ENCODE measurements at regions not wholly inside any gene's neighbourhood (a gene's known extent, or its start where the extent isn't known, plus 50 kb on each side); places are given as distances from the start of the nearest gene placed in this dataset.

DNA sequence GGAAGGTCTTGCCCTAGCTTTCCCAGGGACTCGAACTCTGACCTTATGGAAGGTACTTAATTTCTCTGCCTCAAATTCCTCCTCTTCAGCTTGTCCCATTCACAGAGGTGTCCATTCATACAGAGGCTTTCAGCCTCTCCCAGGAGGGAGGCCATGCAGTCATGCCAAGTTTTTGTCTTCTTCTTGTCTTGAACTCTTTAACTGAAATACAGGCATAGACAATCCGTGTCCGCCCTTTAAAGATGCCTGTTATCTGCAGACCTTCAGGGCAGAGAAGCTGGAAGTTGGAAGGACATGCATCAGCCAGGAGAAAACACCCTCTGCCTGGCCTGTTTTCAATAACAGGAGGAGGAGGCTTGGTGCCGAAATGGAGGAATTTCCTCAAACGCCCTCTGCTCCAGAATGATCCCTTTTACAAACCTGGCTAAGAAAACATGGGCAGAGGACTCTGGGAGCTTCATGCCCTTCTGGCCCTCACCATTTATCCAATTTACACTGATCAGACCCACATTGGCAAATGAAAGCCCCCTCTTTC lies 308.3 kb downstream of the MYCN start:
- DNase-seq (ENCODE audit: low read depth) = no peak
- TF ChIP-seq, protein P1, sequence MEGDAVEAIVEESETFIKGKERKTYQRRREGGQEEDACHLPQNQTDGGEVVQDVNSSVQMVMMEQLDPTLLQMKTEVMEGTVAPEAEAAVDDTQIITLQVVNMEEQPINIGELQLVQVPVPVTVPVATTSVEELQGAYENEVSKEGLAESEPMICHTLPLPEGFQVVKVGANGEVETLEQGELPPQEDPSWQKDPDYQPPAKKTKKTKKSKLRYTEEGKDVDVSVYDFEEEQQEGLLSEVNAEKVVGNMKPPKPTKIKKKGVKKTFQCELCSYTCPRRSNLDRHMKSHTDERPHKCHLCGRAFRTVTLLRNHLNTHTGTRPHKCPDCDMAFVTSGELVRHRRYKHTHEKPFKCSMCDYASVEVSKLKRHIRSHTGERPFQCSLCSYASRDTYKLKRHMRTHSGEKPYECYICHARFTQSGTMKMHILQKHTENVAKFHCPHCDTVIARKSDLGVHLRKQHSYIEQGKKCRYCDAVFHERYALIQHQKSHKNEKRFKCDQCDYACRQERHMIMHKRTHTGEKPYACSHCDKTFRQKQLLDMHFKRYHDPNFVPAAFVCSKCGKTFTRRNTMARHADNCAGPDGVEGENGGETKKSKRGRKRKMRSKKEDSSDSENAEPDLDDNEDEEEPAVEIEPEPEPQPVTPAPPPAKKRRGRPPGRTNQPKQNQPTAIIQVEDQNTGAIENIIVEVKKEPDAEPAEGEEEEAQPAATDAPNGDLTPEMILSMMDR (IDR thresholded peaks at IDR 0.05; ENCODE audit: low read depth, low read length) = no peak
- TF ChIP-seq MYC (IDR thresholded peaks at IDR 0.05; ENCODE audit: low read depth, low read length) (no peak), POLR2A (IDR thresholded peaks at IDR 0.05; ENCODE audit: extremely low read depth, insufficient read length) (no peak)
- TF ChIP-seq, protein P2, sequence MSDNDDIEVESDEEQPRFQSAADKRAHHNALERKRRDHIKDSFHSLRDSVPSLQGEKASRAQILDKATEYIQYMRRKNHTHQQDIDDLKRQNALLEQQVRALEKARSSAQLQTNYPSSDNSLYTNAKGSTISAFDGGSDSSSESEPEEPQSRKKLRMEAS (IDR thresholded peaks at IDR 0.05; ENCODE audit: low read depth, low read length) = no peak
- no peak overlapping the region for H3K4me3 ChIP-seq (ENCODE audit: low read depth, low read length)

DNA sequence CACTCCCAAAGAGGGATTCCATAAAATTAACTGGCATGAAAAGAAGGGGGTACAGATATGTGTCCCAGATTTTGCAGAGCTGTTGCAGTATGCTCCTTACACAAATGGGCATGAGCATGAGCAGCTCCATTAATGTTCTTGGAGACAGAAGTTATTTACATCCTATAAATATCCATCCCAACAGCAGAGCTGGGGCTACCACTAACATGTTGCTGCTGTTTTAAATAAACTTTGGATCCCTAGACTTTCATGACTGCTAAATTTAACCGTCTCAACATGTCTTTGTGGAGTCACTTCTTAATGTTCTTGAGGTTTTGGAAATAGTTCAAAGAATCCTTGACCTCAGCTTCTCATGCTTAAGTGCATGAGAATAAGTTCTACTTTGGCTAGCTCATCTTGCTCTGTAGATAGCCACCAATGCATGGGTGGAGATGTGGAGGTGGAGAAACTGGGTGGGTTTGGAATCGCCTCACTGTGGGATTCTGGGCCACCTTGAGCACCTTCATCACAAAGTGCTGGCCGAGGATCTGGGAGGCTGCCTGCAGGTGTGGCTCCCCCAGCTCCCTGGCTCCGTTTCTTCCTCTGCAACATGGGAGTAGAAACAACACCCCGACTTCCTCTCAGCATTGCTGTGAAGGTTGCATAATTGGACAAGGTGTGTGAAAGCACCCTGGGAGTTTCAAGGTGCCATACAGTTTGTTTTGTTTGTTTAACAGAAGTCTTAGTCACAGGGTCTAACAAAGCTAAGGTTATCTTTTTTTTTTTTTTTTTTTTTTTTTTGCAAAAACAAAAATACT lies 307.2 kb downstream of the MYCN start:
- DNase-seq (ENCODE audit: low read depth) = no peak
- no peak overlapping the region for H3K4me3 ChIP-seq (ENCODE audit: low read depth, low read length)
- TF ChIP-seq MYC (IDR thresholded peaks at IDR 0.05; ENCODE audit: low read depth, low read length) (no peak), POLR2A (IDR thresholded peaks at IDR 0.05; ENCODE audit: extremely low read depth, insufficient read length) (no peak)
- TF ChIP-seq, protein P2 (IDR thresholded peaks at IDR 0.05; ENCODE audit: low read depth, low read length) = no peak
- TF ChIP-seq, protein P1 (IDR thresholded peaks at IDR 0.05; ENCODE audit: low read depth, low read length) = no peak

DNA sequence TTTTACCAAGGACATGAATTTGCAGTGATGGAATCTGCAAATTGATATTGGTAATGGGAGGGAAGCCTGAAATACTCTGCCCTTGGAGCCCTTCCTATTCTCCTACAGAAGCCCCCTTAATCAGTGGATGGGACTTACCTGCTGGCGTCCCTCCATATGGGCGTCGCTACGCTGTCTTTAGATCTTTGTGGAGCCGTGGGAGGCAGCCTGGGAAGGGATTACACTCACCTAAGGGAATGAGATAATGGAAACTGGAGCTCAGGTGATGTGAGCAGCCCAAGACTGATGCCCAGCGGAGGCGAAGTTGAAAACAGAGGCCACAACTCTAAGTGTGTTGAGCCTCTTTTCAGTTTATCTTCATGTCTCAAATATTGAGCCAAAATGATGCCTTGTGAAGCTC lies 306.6 kb downstream of the MYCN start:
- no peak overlapping the region for H3K4me3 ChIP-seq (ENCODE audit: low read depth, low read length)
- DNase-seq (ENCODE audit: low read depth) = no peak
- TF ChIP-seq POLR2A (IDR thresholded peaks at IDR 0.05; ENCODE audit: extremely low read depth, insufficient read length) (no peak), MYC (IDR thresholded peaks at IDR 0.05; ENCODE audit: low read depth, low read length) (no peak)
- TF ChIP-seq, protein P1 (IDR thresholded peaks at IDR 0.05; ENCODE audit: low read depth, low read length) = no peak
- TF ChIP-seq, protein P2 (IDR thresholded peaks at IDR 0.05; ENCODE audit: low read depth, low read length) = no peak

DNA sequence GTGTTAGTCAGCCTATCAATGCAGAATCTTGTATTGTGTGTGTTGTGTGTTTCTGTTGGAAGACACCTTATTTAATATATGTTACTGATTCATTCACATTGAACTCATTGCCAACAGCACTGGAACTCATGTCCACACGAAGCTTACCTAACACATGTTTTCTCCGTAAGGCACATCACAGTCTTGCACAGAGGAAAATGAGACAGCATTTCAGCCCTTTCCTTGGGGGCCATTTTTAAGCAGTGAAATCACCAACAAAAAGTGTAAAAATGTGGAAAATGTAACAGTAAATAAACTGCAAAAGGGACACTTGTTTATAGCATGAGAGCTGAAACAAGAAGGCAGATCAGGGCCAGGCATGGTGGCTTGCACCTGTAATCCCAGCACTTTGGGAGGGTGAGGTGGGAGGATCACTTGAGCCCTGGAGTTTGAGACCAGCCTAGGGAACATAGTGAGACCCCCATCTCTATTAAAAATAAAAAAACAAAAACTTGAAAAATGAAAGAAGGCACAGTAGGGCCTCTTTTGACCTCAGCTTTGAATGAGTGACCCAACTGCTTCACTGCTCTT lies 306.0 kb downstream of the MYCN start:
- no peak for TF ChIP-seq POLR2A (IDR thresholded peaks at IDR 0.05; ENCODE audit: extremely low read depth, insufficient read length)
- no peak for TF ChIP-seq MYC (IDR thresholded peaks at IDR 0.05; ENCODE audit: low read depth, low read length)
- TF ChIP-seq, protein P1 (IDR thresholded peaks at IDR 0.05; ENCODE audit: low read depth, low read length) = no peak
- TF ChIP-seq, protein P2 (IDR thresholded peaks at IDR 0.05; ENCODE audit: low read depth, low read length) = no peak
- DNase-seq (ENCODE audit: low read depth) = no peak
- H3K4me3 ChIP-seq (ENCODE audit: low read depth, low read length) = no peak overlapping the region

DNA sequence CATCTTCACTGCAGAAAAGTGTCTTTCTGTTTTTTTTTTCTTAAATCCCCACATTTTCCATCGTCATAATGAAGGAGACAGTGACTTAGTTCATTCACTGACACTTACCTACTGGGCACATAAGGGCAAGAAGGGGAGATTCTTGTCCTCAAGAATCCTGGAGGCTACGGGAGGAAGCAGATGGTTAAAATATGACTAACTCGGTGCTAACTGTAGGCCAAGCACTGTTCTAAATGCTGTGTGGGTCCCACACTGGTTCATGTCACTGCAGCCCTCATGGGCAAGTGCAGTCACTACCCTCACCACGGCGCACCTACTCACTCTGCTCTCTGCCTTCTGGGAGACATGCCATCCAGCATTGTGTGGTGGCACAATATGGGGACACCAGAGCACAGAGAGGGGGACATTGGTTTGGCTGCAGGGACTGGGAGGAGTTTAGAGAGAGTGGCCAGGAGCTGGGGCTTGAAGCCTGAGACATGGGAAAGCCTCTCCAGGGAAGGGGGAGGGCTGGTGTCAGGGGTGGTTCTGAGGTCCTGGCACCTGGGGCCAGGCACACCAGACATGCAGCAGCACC lies 305.2 kb downstream of the MYCN start:
- no peak for DNase-seq (ENCODE audit: low read depth)
- TF ChIP-seq, protein P1 (IDR thresholded peaks at IDR 0.05; ENCODE audit: low read depth, low read length) = no peak
- TF ChIP-seq MYC (IDR thresholded peaks at IDR 0.05; ENCODE audit: low read depth, low read length) (no peak), POLR2A (IDR thresholded peaks at IDR 0.05; ENCODE audit: extremely low read depth, insufficient read length) (no peak)
- TF ChIP-seq, protein P2 (IDR thresholded peaks at IDR 0.05; ENCODE audit: low read depth, low read length) = no peak
- no peak overlapping the region for H3K4me3 ChIP-seq (ENCODE audit: low read depth, low read length)

Measured in NB4 (cell line).